ENCODE measurements at regions not wholly inside any gene's neighbourhood (a gene's known extent, or its start where the extent isn't known, plus 50 kb on each side); places are given as distances from the start of the nearest gene placed in this dataset.

DNA sequence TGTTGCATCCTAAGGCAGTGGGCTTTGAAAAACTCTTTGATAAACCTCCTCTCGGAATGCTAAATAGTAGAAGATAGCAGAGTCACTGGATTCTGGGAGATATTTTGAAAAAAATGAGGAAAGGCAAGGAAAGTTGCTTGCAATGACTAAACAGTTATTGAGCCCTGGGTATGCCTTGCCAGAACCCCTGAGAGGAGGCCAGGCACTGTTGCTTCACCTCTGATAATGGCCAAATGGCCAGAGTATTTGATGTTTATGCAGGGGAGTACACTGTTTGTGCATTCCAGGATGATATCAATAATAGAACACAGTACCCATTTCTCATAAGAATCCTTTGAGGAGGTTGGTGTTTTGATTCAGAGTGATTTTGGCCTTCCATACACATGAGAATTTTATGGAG, 935.1 kb upstream of the WWC1 start:
- TF ChIP-seq CTCF (conservative IDR thresholded peaks at IDR 0.05) = no peak
- no peak overlapping the region for H3K27ac ChIP-seq

- H3K27ac ChIP-seq = no peak overlapping the region
- no peak for TF ChIP-seq CTCF (conservative IDR thresholded peaks at IDR 0.05)
Measured at GRCh38 chr5:167358868-167359492, 932.5 kb upstream of the WWC1 start.

- TF ChIP-seq CTCF (conservative IDR thresholded peaks at IDR 0.05) = no peak
- H3K27ac ChIP-seq = no peak overlapping the region
Measured at GRCh38 chr5:167361795-167362194, 929.6 kb upstream of the WWC1 start.

GRCh38 chr5:167363065-167363464, 928.4 kb upstream of the WWC1 start:
- H3K27ac ChIP-seq = no peak overlapping the region
- no peak for TF ChIP-seq CTCF (conservative IDR thresholded peaks at IDR 0.05)

DNA sequence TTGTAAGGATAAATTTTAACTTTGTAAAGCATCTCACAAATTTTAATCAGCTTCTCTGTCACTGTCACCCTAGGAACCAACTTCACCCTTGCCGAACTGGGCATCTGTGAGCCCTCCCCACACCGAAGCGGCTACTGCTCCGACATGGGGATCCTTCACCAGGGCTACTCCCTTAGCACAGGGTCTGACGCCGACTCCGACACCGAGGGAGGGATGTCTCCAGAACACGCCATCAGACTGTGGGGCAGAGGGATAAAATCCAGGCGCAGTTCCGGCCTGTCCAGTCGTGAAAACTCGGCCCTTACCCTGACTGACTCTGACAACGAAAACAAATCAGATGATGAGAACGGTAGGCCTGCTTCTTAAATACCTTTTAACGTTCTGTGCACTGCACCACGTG, 916.3 kb upstream of the WWC1 start:
- TF ChIP-seq CTCF (conservative IDR thresholded peaks at IDR 0.05) = no peak
- no peak overlapping the region for H3K27ac ChIP-seq

GRCh38 chr5:167378894-167379723, 912.3 kb upstream of the WWC1 start:
- TF ChIP-seq CTCF (conservative IDR thresholded peaks at IDR 0.05) = no peak
- peak overlapping the region; percentile 52 for H3K27ac ChIP-seq

- TF ChIP-seq CTCF (conservative IDR thresholded peaks at IDR 0.05) = no peak
- H3K27ac ChIP-seq = no peak overlapping the region
Measured at GRCh38 chr5:167381457-167381856, 910.0 kb upstream of the WWC1 start.
